ENCODE measurements at regions not wholly inside any gene's neighbourhood (a gene's known extent, or its start where the extent isn't known, plus 50 kb on each side); places are given as distances from the start of the nearest gene placed in this dataset.

GRCh38 chr6:18584372-18584771, 197.2 kb downstream of the RNF144B start (continued):
- TF ChIP-seq ZBTB40 (IDR thresholded peaks at IDR 0.05), result peak; percentile 93
- peak; percentile 64 for TF ChIP-seq ZBTB40 (CRISPR knock-in tag; IDR thresholded peaks at IDR 0.05)
